Testis (tissue), 2 donors: ENCODE measurements at regions not wholly inside any gene's neighbourhood (a gene's known extent, or its start where the extent isn't known, plus 50 kb on each side); places are given as distances from the start of the nearest gene placed in this dataset.

ENCODE experiments used
- POLR2A ChIP-seq: fragments of 450-650 bp; IDR thresholded peaks from one replicate; pipeline ENCODE4 v1.6.1; 2017; ENCODE audit warnings: antibody characterized with exemption, mild to moderate bottlenecking, moderate library complexity
- TF ChIP-seq, protein P1 (sequence below), 3 experiments: fragments of 450-650 bp in 2 of 3; fragments of 200-600 bp in 1 of 3; sonication (generic) in 1 of 3; IDR thresholded peaks; one replicate each; pipeline ENCODE4 v1.5.1; 2016 to 2019; ENCODE audit warnings: antibody characterized with exemption in 3 of 3, mild to moderate bottlenecking in 2 of 3, moderate library complexity in 1 of 3

DNA sequence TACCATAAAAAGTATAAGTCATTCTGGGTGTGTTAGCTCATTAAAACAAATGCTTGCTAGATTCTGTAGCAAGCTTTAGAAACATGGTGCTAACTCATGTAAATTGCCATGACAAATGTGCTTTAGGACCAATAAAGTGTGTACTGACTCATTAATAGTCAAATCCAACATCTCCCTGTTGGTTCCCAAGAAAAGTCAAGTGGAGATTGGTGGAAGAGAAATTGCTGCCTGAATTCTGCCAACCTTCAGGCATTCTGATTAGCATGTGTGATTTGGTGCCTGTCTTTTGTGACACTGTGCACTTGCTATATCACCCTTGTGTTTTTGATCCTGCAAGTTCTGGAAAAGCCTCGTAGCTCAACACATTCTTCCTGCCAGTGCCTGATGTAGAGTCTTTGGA, 503.8 kb upstream of the BOD1L1 start:
- TF ChIP-seq, protein P1, sequence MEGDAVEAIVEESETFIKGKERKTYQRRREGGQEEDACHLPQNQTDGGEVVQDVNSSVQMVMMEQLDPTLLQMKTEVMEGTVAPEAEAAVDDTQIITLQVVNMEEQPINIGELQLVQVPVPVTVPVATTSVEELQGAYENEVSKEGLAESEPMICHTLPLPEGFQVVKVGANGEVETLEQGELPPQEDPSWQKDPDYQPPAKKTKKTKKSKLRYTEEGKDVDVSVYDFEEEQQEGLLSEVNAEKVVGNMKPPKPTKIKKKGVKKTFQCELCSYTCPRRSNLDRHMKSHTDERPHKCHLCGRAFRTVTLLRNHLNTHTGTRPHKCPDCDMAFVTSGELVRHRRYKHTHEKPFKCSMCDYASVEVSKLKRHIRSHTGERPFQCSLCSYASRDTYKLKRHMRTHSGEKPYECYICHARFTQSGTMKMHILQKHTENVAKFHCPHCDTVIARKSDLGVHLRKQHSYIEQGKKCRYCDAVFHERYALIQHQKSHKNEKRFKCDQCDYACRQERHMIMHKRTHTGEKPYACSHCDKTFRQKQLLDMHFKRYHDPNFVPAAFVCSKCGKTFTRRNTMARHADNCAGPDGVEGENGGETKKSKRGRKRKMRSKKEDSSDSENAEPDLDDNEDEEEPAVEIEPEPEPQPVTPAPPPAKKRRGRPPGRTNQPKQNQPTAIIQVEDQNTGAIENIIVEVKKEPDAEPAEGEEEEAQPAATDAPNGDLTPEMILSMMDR (IDR thresholded peaks at IDR 0.05): no peak
- TF ChIP-seq POLR2A: no peak
